SK-N-SH (cell line): ENCODE measurements at regions not wholly inside any gene's neighbourhood (a gene's known extent, or its start where the extent isn't known, plus 50 kb on each side); places are given as distances from the start of the nearest gene placed in this dataset.

Experiments used
- CTCF ChIA-PET: fragments of 300-600, 350-600 bp; formaldehyde crosslinking; extraction: SDS; loops from one replicate; lab custom pipeline; 2021; lab: Yijun Ruan, JAX
- POLR2A ChIA-PET: fragments of 350-600 bp; sonication (Branson Sonifier 250); formaldehyde crosslinking; extraction: SDS; loops from one replicate; lab custom pipeline; 2020; ENCODE audit warnings: antibody characterized with exemption, inconsistent platforms; lab: Yijun Ruan, JAX
- DNase-seq: peaks from one replicate; pipeline ENCODE4 v3.0.0; 2012
- H2AFZ ChIP-seq: fragments of 200-600 bp; sonication (generic); 2 replicates; pipeline ENCODE4 v1.8.1; 2016; ENCODE audit warnings: antibody characterized with exemption, mild to moderate bottlenecking, low read depth
- H3F3A ChIP-seq: fragments of 200-600 bp; sonication (generic); replicated peaks from 2 replicates; pipeline ENCODE3; 2016; ENCODE audit warnings: antibody characterized with exemption, mild to moderate bottlenecking; ENCODE audit not compliant: insufficient read depth
- H3K27ac ChIP-seq, 2 experiments: fragments of 200-500 bp in 1 of 2; fragments of 200-600 bp in 1 of 2; sonication (Bioruptor generic) in 1 of 2; sonication (generic), shearing (Covaris generic) in 1 of 2; 2 replicates each; pipeline versions ENCODE4 v1.5.1 to v1.6.1; 2014 to 2016; ENCODE audit warnings: low read depth in 2 of 2, inconsistent platforms in 1 of 2, low read length in 1 of 2, mild to moderate bottlenecking in 1 of 2, mixed read lengths in 1 of 2
- H3K27me3 ChIP-seq: fragments of 200-600 bp; sonication (generic), shearing (Covaris generic); 2 replicates; pipeline ENCODE4 v1.6.1; 2016; ENCODE audit warnings: mixed run types; ENCODE audit not compliant: insufficient read depth
- H3K36me3 ChIP-seq, 2 experiments: fragments of 200-500 bp in 1 of 2; fragments of 200-600 bp in 1 of 2; sonication (Bioruptor generic) in 1 of 2; sonication (generic) in 1 of 2; replicated peaks in 1 of 2; 2 replicates each; pipeline versions ENCODE3 to v1.5.1; 2014 to 2016; ENCODE audit warnings: low read length in 1 of 2, mild to moderate bottlenecking in 1 of 2; ENCODE audit not compliant: insufficient read depth in 2 of 2, control insufficient read depth in 1 of 2
- H3K4me1 ChIP-seq, 2 experiments: fragments of 200-500 bp in 1 of 2; fragments of 200-600 bp in 1 of 2; sonication (Bioruptor generic) in 1 of 2; sonication (generic), shearing (Covaris generic) in 1 of 2; 2 replicates each; pipeline versions ENCODE4 v1.5.1 to v1.6.1; 2014 to 2016; ENCODE audit warnings: low read depth in 1 of 2, low read length in 1 of 2, mixed run types in 1 of 2; ENCODE audit not compliant: insufficient read depth in 2 of 2, control insufficient read depth in 1 of 2
- H3K4me2 ChIP-seq: fragments of 200-600 bp; sonication (generic), shearing (Covaris generic); 2 replicates; pipeline ENCODE4 v1.6.1; 2017; ENCODE audit warnings: mixed run types
- H3K4me3 ChIP-seq, 2 experiments: fragments of 200-500 bp in 1 of 2; fragments of 200-600 bp in 1 of 2; sonication (Bioruptor generic) in 1 of 2; sonication (generic), shearing (Covaris generic) in 1 of 2; 2 replicates each; pipeline versions ENCODE4 v1.5.1 to v1.8.1; 2014 to 2016; ENCODE audit warnings: low read depth in 2 of 2, inconsistent platforms in 1 of 2, low read length in 1 of 2, mild to moderate bottlenecking in 1 of 2, mixed read lengths in 1 of 2, moderate library complexity in 1 of 2
- H3K79me2 ChIP-seq: fragments of 200-600 bp; sonication (generic); 2 replicates; pipeline ENCODE4 v1.8.1; 2017; ENCODE audit warnings: mild to moderate bottlenecking; ENCODE audit not compliant: insufficient read depth
- H3K9ac ChIP-seq: fragments of 200-600 bp; sonication (generic); 2 replicates; pipeline ENCODE4 v1.6.1; 2017; ENCODE audit warnings: mixed run types
- H3K9me2 ChIP-seq: fragments of 200-600 bp; sonication (generic); 2 replicates; pipeline ENCODE4 v1.6.1; 2017; ENCODE audit warnings: mixed run types
- H3K9me3 ChIP-seq: fragments of 200-600 bp; sonication (generic); 2 replicates; pipeline ENCODE4 v1.6.1; 2017; ENCODE audit warnings: mixed run types, mild to moderate bottlenecking, moderate library complexity
- H4K20me1 ChIP-seq: fragments of 200-600 bp; sonication (generic); 2 replicates; pipeline ENCODE4 v1.6.1; 2017; ENCODE audit warnings: mild to moderate bottlenecking, mixed run types; ENCODE audit not compliant: insufficient read depth
- CHD2 ChIP-seq: fragments of 150-350 bp; IDR thresholded peaks from 2 replicates; pipeline ENCODE4 v1.6.1; 2018; ENCODE audit warnings: low read length; ENCODE audit not compliant: partially characterized antibody
- ELF1 ChIP-seq: IDR thresholded peaks from 2 replicates; pipeline ENCODE4 v1.4.0; 2012
- EZH2phosphoT487 ChIP-seq: fragments of 200-600 bp; sonication (generic); IDR thresholded peaks from 2 replicates; pipeline ENCODE4 v1.6.1; 2017; ENCODE audit warnings: low read depth, mixed run types, mild to moderate bottlenecking, antibody characterized with exemption, moderate library complexity, borderline replicate concordance
- FOSL2 ChIP-seq: IDR thresholded peaks from 2 replicates; pipeline ENCODE4 v1.4.0; 2012; ENCODE audit warnings: low read depth, mild to moderate bottlenecking, moderate library complexity, borderline replicate concordance
- FOXM1 ChIP-seq: IDR thresholded peaks from 2 replicates; pipeline ENCODE4 v1.4.0; 2012; ENCODE audit warnings: low read depth, mild to moderate bottlenecking
- GATA2 ChIP-seq: sonication (generic); formaldehyde crosslinking; IDR thresholded peaks from 2 replicates; pipeline ENCODE4 v1.5.0; 2020; ENCODE audit warnings: mild to moderate bottlenecking, missing genetic modification reagents
- JUND ChIP-seq: IDR thresholded peaks from 2 replicates; pipeline ENCODE4 v1.4.0; 2012
- MXI1 ChIP-seq: IDR thresholded peaks from 2 replicates; pipeline ENCODE4 v1.6.1; 2012; ENCODE audit warnings: mild to moderate bottlenecking, low read depth, low read length, improper control_type of control experiment
- NFIC ChIP-seq: IDR thresholded peaks from 2 replicates; pipeline ENCODE4 v1.4.0; 2012; ENCODE audit warnings: borderline replicate concordance
- NRF1 ChIP-seq: IDR thresholded peaks from 2 replicates; pipeline ENCODE4 v1.6.1; 2012; ENCODE audit warnings: low read depth, mild to moderate bottlenecking, low read length
- POLR2AphosphoS5 ChIP-seq: IDR thresholded peaks from 2 replicates; pipeline ENCODE4 v1.6.1; 2012; ENCODE audit warnings: low read depth, low read length
- RAD21 ChIP-seq: IDR thresholded peaks from 2 replicates; pipeline ENCODE4 v1.6.1; 2012; ENCODE audit warnings: mild to moderate bottlenecking, low read length
- REST ChIP-seq: IDR thresholded peaks from 2 replicates; pipeline ENCODE4 v1.6.1; 2012; ENCODE audit warnings: mild to moderate bottlenecking, low read depth, low read length, moderate library complexity
- RFX5 ChIP-seq: IDR thresholded peaks from 2 replicates; pipeline ENCODE4 v1.6.1; 2012; ENCODE audit warnings: mild to moderate bottlenecking, improper control_type of control experiment, low read length
- SIN3A ChIP-seq: IDR thresholded peaks from 2 replicates; pipeline ENCODE4 v1.6.1; 2012; ENCODE audit warnings: low read depth, mild to moderate bottlenecking, low read length, moderate library complexity, borderline replicate concordance
- SMC3 ChIP-seq: IDR thresholded peaks from 2 replicates; pipeline ENCODE4 v1.6.1; 2012; ENCODE audit warnings: low read depth, low read length, improper control_type of control experiment
- TAF1 ChIP-seq: IDR thresholded peaks from 2 replicates; pipeline ENCODE4 v1.6.1; 2012; ENCODE audit warnings: low read depth, mild to moderate bottlenecking, low read length, moderate library complexity, borderline replicate concordance
- TCF12 ChIP-seq: IDR thresholded peaks from 2 replicates; pipeline ENCODE4 v1.4.0; 2012
- TEAD4 ChIP-seq: IDR thresholded peaks from 2 replicates; pipeline ENCODE4 v1.4.0; 2012; ENCODE audit warnings: mild to moderate bottlenecking, borderline replicate concordance; ENCODE audit not compliant: insufficient read depth
- USF2 ChIP-seq: fragments of 150-350 bp; IDR thresholded peaks from 2 replicates; pipeline ENCODE4 v1.6.1; 2017; ENCODE audit warnings: antibody characterized with exemption, low read length, low read depth, borderline replicate concordance
- YY1 ChIP-seq: IDR thresholded peaks from 2 replicates; pipeline ENCODE4 v1.4.0; 2012; ENCODE audit warnings: low read depth, mild to moderate bottlenecking
- ZBTB33 ChIP-seq: IDR thresholded peaks from 2 replicates; pipeline ENCODE4 v1.4.0; 2012; ENCODE audit warnings: low read depth, borderline replicate concordance
- WGBS: methylation state at CpG from one replicate; pipeline ENCODE4 v1.1.6; 2017; ENCODE audit warnings: low lambda C conversion rate; 5-methylcytosine and 5-hydroxymethylcytosine counted together

- H4K20me1 ChIP-seq: no peaks in the 10 kb centered on the region
- peaks cover 3% of the 10 kb centered on the region for H3F3A ChIP-seq
- WGBS: 55% methylated on average over 3 of the region's 3 CpGs
- H3K27ac ChIP-seq: peak overlapping the region in 1 of 2 experiments; percentile 29; a peak in 2 of 4 replicates
- no peaks in the 10 kb centered on the region for H3K27me3 ChIP-seq
- H3K79me2 ChIP-seq: no peaks in the 10 kb centered on the region
- H3K4me3 ChIP-seq: no peak overlapping the region
- H3K4me2 ChIP-seq: no peak overlapping the region
- no peak overlapping the region for H3K9ac ChIP-seq
- TF ChIP-seq ELF1 (peak; percentile 69; the same call in 1 of the 2 replicates), MXI1 (no peak), NFIC (peak; percentile 49; the same call in 1 of the 2 replicates), NRF1 (no peak), FOSL2 (peak; percentile 50; the same call in 1 of the 2 replicates), JUND (peak; percentile 23; the same call in 1 of the 2 replicates)
- TF ChIP-seq, all 33 proteins: peak for 4
- Histone ChIP-seq H3K36me3 (no peaks in the 10 kb centered on the region), H3K4me1 (peaks cover 0 to 12% of the 10 kb centered on the region in 2 experiments; a peak in 1 of 4 replicates), H3K9me3 (peaks cover 4% of the 10 kb centered on the region; the same call in 1 of the 2 replicates), H2AFZ (peak overlapping the region; percentile 1; the same call in 1 of the 2 replicates), H3K9me2 (no peaks in the 10 kb centered on the region)
- ChIA-PET CTCF (interaction anchor here (1.0 kb wide), 1 partner anchor 9 kb away, joined by 3 read pairs; no protein-coding TSS in a partner anchor), POLR2A (no interaction called here)
- DNase-seq: no peak
These were observed 81.1 kb downstream of the TRIB2 start for GRCh38 chr2:12797815-12798214.

- Histone ChIP-seq H3K79me2 (no peaks in the 10 kb centered on the region), H3K9me2 (no peaks in the 10 kb centered on the region), H3K4me2 (no peak overlapping the region), H3F3A (peaks cover 5% of the 10 kb centered on the region), H3K9ac (no peak overlapping the region), H3K27me3 (no peaks in the 10 kb centered on the region), H3K27ac (peak overlapping the region; percentile 15 to 16; a peak in 1 of 4 replicates), H3K4me1 (peaks cover 8 to 10% of the 10 kb centered on the region in 2 experiments; a peak in 3 of 4 replicates), H3K36me3 (no peaks in the 10 kb centered on the region), H3K4me3 (no peak overlapping the region), H4K20me1 (no peaks in the 10 kb centered on the region), H2AFZ (no peak overlapping the region), H3K9me3 (peaks cover 4% of the 10 kb centered on the region; the same call in 1 of the 2 replicates)
- ChIA-PET CTCF (interaction anchor here (1.0 to 6.0 kb wide), 6 partner anchors 16 to 940 kb away, joined by 3 to 28 read pairs (median 4); no protein-coding TSS in a partner anchor), POLR2A (no interaction called here)
- peak; percentile 46 for DNase-seq
- TF ChIP-seq SIN3A (peak; percentile 92), FOSL2 (peak; percentile 60; the same call in 1 of the 2 replicates), FOXM1 (peak; percentile 92), MXI1 (no peak), RFX5 (no peak), TAF1 (no peak), GATA2 (CRISPR knock-in tag) (peak; percentile 94), NFIC (peak; percentile 76), POLR2AphosphoS5 (peak; percentile 99), REST (no peak), RAD21 (no peak; the same call in 1 of the 2 replicates), EZH2phosphoT487 (no peak), SMC3 (no peak), ZBTB33 (no peak), TCF12 (peak; percentile 100), CHD2 (peak; percentile 84), TEAD4 (peak; percentile 95), USF2 (no peak), YY1 (no peak)
These were observed 86.9 kb downstream of the TRIB2 start for GRCh38 chr2:12803607-12804006.
